ENCODE measurements at regions not wholly inside any gene's neighbourhood (a gene's known extent, or its start where the extent isn't known, plus 50 kb on each side); places are given as distances from the start of the nearest gene placed in this dataset.
"Not testable (repeated sequence)": the region's sequence is repeated elsewhere in the genome, so short reads cannot be mapped to it uniquely, and the experiment has no call there.

- not testable (repeated sequence) for TF ChIP-seq CTCF, POLR2A, POLR2AphosphoS5, EP300 (IDR thresholded peaks at IDR 0.05)
Observed at GRCh38 chr15:77925101-77925500, 152.4 kb downstream of the TBC1D2B start.
